Vagina (tissue), 2 donors: ENCODE measurements at regions not wholly inside any gene's neighbourhood (a gene's known extent, or its start where the extent isn't known, plus 50 kb on each side); places are given as distances from the start of the nearest gene placed in this dataset.

ENCODE experiments used
- POLR2A ChIP-seq, 2 donors: fragments of 450-650 bp; IDR thresholded peaks; one replicate each; pipeline ENCODE4 v1.6.1; 2017; ENCODE audit warnings: antibody characterized with exemption in 2 of 2, mild to moderate bottlenecking in 2 of 2, moderate library complexity in 2 of 2
- TF ChIP-seq, protein P1 (sequence below), 3 experiments: fragments of 450-650 bp in 2 of 3; fragments of 200-600 bp in 1 of 3; sonication (generic) in 1 of 3; IDR thresholded peaks; one replicate each; pipeline ENCODE4 v1.5.1; 2017 to 2019; ENCODE audit warnings: antibody characterized with exemption in 3 of 3, mild to moderate bottlenecking in 2 of 3, moderate library complexity in 2 of 3

DNA sequence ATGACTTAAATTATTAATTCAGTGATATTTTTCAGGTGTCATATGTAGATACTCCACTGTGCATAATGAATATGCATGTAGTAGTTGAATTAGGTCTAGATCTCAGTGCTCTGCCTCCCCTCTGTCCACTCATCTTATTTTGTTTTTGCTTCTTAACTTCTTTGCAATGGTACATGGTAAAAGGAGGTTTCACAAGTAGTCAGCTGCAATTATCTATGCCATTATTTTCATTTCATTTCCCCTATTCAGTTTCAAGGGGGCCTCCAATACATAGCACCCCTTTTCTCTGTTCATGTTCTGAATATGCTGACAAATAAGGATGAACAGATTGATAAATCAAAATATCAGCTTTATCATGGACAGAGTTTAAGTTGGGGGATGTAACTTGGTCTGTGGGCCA is 511.6 kb upstream of the ZNF608 start:
- TF ChIP-seq, protein P1, sequence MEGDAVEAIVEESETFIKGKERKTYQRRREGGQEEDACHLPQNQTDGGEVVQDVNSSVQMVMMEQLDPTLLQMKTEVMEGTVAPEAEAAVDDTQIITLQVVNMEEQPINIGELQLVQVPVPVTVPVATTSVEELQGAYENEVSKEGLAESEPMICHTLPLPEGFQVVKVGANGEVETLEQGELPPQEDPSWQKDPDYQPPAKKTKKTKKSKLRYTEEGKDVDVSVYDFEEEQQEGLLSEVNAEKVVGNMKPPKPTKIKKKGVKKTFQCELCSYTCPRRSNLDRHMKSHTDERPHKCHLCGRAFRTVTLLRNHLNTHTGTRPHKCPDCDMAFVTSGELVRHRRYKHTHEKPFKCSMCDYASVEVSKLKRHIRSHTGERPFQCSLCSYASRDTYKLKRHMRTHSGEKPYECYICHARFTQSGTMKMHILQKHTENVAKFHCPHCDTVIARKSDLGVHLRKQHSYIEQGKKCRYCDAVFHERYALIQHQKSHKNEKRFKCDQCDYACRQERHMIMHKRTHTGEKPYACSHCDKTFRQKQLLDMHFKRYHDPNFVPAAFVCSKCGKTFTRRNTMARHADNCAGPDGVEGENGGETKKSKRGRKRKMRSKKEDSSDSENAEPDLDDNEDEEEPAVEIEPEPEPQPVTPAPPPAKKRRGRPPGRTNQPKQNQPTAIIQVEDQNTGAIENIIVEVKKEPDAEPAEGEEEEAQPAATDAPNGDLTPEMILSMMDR (IDR thresholded peaks at IDR 0.05): no peak
- TF ChIP-seq POLR2A (IDR thresholded peaks at IDR 0.05): no peak
